GM18873 (cell line): ENCODE measurements at regions not wholly inside any gene's neighbourhood (a gene's known extent, or its start where the extent isn't known, plus 50 kb on each side); places are given as distances from the start of the nearest gene placed in this dataset.

Experiments used
- ATAC-seq: cut with Tn5 transposase; IDR thresholded peaks from one replicate; pipeline ENCODE4 v1.9.1; 2021; ENCODE audit warnings: mild to moderate bottlenecking, moderate library complexity, moderate number of reproducible peaks; ENCODE audit not compliant: unreplicated experiment, low FRiP score

DNA sequence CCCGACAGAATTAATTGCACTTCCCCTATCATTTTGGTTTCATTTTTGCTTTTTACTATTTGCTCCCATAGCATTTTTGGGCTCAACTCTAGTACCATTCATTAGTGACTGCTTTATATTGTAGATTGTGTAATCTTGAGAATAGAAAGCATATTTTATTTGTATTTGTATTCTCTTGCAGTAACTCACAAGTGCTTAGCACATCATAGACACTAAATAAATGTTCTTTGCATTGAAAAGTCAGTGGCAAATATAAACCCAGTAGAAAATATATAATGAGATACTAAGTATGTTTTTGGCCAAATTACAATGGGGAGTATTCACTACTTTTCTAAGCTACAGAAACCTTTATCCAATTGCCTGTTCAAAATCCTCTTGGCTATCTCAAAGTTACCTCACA, 359.7 kb upstream of the CAMK1G start:
- ATAC-seq = no peak

DNA sequence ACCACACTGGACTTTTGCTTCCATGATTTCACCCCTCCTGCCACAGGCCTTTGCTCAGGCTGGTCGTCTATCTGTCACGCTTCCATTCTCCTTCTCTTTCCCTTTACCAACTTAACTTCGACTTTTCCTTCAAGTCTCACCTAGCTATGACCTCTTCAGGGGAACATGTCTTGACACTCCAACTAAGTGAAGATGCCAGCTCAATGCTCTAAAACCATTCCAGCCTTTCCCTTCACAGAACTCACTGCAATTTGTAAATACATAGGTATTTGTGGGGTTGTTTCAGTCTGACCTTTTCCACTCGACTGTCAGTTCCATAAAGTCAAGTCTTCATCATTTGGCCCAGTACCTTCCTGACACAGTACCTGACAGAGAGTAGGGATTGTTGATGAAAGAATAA, 358.6 kb upstream of the CAMK1G start:
- no peak for ATAC-seq

DNA sequence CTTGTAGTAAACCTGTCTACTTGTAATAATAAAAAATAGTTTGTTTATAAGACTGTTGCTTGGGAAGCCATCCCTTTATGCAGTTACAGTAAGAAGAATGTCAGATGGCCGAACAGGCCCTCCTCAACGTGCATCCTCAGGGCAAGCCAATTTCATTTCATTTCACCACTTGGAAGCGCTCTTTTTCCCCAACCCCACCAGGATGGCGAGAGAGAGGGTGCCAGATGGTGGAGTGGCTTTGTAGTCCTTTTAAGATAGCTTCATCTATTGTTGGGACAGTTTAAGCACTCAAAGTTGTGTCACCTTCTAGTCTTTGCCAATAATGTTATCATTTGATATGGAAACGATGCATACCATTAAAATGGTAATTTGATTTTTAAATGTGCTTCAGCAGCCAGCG, 356.3 kb upstream of the CAMK1G start:
- no peak for ATAC-seq

DNA sequence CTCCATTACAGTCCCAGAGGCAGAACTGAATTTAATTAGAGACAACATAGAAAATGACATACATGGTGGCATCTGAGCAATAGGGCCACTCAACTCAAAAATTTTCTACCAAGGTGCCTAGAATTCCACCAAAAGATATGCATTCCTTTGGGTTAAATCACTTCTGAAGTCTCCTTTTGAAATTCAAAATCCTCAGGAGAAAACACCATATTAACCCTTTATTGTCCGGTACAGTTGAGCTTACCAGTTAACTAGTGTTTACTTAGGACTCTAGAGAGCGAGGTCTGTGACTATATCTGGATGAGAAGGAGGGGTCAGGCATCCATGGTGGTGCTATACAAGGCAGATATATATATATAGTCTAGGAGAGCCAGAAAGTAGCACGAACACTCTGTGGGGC, 355.6 kb upstream of the CAMK1G start:
- no peak for ATAC-seq

DNA sequence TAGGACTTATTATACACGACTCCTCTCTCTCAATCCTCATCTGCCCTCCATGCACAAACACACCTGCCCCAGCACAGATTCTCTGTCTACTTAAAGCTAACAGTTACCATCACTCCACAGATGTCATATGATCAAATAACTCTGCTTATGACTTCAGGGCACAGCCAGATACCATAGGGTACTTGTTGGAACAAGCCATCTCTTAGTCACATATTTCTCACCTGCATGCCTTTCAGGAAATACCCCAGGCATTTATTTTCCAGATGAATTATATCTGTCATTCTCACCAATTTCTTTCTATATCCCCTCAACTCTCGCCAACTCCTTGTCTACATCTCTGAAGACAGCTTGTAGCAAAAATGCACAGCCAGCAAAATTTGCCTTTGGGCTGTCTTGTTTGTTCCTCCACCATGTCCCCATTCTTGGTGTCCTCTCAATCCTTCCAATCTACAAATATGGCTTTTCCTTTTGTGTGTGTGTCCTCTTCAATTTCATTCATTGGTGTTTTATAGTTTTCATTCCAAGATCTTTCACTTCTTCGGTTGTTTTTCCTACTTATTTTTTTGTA, 353.9 kb upstream of the CAMK1G start:
- ATAC-seq = no peak

DNA sequence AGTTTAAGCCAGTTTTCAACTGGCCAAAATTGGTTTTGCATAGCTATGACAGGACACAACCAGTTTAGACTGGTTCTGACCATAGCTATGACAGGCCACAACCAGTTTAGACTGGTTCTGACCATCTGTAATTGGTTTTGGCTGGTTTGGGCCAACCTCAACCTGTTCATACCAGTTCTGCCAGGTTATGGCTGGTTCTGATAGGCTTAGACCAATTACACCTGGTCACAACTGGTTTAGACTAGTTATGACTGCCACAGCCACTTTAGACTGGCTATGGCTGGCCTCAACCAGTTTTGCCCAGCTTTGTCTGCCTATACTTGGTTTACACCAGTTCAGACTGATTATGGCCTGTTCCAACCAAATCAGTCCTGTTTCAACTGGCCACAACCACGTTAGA, 353.2 kb upstream of the CAMK1G start:
- ATAC-seq = no peak

DNA sequence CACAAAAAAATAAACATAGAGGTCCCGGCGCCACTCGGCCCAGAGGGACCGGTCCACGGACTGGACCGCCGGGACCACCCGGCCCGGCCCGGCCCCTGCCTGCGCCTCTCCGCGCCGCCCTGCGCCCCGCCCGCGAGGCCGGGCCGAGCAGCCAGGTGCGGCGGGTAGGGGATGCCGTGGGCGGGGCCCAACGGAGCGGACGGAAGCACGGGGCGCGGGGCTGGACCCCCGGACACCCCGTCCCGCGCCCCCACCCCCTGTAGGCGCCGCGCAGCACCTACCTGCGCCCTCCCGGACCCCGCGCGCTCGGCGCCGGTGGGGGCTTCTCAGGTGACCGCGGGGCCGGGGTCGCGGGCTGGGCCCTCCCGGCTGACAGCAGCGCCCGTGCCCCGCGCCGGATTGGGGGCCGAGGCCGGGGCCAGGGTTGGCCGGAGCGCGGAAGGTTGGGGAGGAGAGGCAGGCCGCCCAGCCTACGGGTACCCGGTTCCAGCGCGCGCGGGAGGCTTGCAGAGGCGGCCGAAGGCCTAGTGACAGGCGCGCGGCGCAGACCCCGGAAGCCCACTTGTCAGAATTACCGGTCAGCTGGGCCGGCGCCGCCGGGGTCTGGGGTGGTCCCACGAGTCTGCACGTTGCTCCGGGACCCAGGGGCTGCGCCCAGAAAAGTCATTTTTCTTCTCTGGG, 351.9 kb upstream of the CAMK1G start:
- ATAC-seq = no peak

DNA sequence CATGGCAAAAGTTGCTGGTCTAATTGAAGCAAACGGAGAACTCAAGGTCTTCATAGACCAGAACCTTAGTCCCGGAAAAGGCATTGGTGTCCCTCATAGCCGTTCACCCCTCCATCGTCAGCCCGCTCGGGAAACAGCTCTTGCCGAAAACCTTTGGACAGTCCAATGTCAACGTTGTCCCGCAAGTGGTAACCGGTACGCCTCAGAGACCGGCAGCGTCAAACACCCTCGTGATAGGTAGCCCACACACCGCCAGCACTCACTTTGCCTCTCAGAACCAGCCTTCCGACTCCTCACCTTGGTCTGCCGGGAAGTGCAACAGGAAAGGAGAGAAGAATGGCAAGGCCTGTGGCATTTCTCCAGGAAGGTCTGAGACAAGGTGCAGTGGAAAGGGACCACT, 351.3 kb upstream of the CAMK1G start:
- ATAC-seq = no peak

DNA sequence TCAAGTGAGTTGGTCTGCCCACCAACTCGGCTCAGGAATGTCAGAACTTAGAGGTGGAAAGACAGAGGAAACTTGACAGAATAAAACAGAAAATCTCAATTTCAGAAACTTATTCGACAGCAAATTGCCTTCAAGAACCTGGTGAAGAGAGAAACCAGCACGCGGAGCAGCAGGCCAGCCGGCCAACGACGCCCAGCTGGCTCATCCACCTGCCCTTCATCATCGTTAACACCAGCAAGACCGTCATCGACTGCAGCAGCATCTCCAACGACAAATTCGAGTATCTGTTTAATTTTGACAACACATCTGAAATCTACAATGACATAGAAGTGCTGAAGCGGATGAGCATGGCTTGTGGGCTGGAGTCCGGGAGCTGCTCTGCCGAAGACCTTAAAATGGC, 350.8 kb upstream of the CAMK1G start:
- ATAC-seq = no peak

DNA sequence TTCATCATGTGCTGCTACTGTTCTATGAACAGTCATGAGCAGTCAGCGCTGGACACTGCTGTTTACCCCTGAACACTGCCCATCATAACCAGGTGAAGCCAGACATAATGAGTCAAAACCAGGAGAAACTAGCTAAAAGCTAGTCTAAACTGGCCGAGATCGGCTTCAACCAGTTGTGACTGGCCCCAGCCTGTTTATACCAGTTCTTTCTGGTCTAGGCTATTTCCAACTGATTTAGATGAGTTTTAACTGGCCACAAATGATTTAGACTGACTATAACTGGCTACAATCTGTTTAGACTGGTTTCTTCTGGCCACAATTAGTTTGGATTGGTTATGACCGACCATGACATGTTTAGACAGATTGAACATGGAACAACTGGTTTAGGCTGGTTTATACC, 348.3 kb upstream of the CAMK1G start:
- ATAC-seq = no peak

DNA sequence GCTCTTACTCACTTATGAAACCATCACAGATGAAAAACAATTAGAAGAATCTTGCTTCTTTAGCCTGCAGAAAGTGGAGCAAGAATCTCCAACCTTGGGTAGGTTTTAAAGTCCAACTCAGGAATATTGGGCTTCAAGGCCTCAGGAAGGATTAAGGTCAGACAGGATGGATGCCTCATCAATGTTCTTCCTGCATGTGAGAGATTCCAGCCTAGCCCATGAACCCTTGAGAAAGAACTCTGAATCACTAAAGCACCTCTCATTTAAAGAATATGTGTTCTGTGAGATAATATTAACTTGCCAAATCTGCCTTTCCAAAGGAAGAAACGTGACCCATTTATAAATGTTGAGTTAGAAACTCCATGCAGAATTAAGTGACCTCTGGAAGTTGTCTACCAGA, 345.2 kb upstream of the CAMK1G start:
- ATAC-seq = no peak

DNA sequence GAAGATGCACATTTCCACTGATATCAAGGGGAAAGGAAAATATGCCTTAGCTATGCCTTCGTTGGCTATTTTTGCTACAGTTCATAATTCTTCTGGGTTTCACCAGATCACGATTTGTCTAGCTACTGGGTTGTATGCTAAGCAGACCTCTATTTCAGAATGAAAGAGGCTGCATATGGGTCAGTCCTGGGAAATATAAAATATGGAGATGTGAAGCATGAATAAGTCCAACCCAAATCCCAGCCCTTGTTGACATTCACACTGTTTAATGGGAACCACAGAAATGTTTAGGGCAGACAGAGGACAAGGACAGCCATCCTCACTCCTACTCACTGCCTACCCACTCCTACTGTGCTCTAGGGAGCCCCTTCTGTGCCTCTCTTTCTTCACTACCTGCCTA, 343.2 kb upstream of the CAMK1G start:
- ATAC-seq = no peak

DNA sequence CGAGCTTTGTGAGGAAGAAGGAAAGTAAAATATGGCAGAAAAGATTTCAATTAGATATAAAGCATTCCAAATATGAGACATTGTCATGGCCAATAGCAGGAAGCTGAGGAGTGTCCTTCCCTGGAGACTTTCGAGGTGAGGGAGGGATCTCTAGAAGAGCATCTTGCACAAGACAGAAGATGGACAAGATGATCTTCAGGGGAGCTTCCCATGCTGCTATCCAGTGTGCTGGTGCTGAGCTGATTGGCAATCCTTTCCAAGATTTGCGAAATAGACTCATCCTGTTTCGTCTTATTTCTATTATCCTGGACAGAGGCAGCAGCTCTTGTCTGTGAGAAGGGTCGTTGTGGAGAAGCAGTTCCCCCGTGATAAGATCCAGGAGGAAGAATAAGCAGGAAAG, 342.0 kb upstream of the CAMK1G start:
- no peak for ATAC-seq

DNA sequence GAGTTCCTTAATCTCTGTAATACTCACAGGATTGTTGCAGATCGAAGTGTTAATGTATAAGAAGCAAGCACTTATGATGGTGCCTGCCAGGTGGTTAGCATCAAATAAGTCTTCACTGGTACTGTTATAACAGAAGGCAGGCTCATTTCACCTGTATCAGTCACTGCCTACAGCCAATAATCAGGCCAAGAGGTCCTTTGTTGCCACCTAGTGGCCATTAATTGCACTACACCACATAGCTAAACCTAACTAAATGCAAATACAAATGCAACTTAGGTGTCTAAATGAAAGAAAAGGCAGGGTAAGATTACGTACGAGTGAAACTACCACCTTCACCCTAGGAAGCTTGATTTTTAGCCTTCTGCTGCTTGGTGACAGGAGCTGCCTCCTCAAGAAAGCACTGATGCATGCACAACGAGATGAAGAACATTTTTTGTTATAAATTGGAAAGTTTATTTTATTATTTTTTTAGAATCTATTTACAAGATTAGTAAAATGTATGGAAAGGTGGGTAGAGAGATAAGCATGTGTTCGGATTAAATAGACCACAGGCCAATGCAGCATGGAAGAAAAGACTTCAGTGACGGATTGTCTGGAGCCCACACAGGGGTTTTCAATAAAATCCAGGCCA, 334.8 kb upstream of the CAMK1G start:
- peak; percentile 64 for ATAC-seq

DNA sequence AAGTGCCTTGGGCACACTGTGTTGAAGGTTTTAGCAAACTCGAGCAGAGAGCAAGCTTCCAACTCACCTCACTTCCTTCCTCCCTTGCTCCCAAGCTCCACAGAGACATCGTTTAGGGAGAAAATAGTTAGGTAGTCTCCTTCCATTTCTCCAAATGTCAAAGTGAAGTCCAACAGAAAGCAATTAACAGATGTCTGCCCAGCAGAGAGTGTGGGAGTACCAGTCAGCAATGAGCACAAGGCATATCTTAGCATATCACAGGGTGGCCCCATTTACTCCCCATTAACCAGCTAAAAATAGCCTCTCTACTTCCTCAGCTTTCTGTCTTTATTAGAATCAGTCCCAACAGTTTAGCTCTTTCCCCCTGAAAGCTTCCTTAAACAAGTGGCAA, 334.2 kb upstream of the CAMK1G start:
- no peak for ATAC-seq

DNA sequence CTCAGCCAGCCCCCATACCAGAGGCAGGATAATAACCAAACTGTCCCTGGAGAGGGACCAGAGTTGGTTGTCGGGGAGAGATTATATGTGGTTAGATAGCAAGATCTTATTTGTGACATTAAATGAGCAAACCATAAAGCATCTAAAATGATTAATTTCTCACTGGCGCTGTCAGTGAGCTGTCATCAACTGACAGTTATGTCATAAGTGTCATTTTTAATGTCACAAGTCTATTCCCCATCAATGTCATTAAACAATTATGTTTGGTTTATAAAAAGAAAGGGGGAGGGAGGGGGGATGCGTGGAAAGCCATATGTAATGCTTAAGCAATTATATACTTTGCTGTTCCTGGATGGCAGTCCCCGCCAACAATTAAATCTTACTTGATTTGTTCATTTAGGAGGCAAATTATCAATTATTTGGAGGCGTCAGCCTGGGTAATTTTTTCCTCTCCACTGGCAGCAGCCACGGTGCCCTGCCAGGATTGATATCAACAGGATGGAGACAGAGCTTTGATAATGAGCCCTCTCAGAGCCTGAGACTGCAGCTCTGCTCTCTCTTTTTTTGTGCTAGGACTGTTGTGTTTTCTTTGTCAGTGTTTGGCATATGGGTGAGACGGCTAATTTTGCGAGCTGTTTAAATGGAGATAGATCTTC, 333.6 kb upstream of the CAMK1G start:
- ATAC-seq = no peak

DNA sequence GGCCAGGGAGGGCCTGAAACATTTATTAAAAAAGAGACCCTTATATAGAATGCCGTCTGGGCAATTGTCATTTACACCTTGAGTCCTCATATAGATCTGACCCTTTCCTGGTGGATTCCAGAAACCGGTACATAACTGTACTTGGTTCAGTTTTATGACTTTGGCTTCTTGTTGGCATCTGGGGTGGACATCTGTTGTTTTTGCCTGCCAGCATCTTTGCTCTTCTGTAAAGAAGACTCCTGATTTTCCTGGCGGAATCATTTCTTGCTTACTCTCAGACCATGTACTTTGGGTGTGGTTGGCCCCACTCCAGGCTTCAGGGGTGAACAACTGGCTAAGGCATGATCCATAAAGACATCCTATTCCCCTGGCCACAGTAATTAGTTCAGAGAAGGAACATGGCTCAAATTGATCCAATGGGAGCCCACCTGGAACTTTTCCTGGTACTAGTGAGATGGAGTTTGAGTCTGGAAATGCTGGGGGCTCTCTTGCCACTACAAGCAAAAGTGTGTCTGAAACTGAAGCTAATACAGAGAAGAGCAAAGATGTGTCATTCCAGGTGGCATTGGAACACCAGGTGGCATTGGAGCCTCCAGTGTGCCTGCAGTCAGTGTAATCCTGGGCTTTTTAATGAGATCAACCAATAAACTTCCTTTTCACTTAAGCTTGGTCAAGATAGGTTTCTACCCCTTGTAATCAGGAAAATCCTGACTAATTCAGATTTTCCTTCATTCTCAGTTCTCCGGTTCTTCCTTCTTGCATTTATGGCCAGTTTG, 332.5 kb upstream of the CAMK1G start:
- no peak for ATAC-seq

DNA sequence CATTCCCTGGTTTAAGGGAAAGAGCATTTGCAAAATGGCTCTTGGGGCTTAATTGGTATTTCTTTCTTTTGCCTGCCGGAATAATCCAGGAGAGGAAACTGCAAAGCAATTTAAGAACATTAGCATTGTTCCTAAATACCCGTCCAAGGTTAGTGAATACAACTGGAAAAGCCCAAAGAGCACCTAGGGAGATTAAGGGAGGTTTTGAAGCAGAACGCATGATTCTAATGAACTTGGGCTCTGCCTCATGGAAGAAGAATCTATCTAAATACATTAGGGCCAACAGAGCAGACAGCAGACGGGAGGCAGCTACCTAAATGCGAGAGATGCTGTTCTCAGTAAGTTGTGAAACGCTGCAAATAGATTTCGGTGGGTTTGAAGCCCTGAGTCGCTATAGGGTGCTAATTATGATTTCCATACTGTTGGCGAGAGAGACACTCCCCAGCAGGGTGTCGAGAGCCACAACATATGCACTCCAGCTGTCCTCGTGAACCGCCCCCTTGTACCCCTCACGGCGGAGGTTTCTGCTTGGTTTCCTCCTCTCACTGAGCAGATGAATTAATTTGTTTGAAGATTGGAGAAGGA, 326.7 kb upstream of the CAMK1G start:
- no peak for ATAC-seq

DNA sequence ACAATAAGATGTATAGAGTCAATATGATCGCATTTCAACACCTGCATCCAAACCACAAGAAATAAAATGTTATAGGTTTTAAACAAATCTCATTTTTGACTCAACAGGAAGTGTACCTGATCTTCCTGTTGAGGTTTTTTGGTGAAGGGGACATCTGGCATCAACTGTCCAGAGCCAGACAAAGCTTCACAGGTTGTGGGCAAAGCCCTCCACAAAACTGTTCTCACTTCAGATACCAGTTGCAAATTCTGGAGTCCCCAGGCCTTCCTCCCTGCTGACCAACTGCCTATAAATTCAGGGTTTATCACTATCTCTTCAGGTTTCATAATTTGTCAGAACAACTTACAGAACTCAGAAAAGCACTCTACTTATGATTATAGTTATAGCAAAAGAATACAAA, 326.1 kb upstream of the CAMK1G start:
- ATAC-seq = no peak

DNA sequence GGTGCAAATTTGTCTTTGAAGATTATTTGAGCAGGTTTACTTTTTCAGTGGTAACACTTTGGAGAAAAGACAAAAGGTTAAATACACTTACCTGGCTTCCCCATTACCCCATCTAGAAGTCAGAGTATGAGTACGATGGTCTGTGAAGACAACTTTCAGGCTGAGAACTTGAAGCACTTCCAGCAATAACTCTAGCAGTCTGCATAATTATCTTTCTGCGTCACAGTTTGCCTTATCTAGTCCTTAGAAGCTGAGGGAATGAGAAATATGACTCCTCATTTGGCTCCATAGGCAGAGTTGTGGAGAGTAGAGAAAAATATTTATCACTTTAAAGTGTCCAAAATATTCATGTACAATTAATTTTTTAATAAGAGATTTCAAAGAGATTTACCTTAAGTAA, 323.4 kb upstream of the CAMK1G start:
- ATAC-seq = no peak

DNA sequence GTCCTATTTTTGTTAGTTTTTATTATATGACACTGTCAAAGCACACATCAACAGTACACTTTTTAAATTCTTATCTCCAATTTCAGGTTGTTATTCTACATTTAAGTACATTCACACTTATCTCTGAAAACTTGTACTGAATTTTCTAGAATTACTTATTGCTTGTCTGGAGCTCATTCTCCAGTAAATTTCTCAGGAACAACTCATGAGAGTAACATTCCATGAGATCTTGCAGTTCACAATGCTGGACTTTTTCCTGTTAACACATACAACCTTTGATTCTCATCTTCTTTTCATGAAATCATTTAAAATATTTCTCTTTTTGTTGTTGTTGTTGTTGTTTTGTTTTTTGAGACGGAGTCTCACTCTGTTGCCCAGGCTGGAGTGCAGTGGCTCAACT, 320.9 kb upstream of the CAMK1G start:
- ATAC-seq = no peak
